Panc1 (cell line): ENCODE measurements at regions not wholly inside any gene's neighbourhood (a gene's known extent, or its start where the extent isn't known, plus 50 kb on each side); places are given as distances from the start of the nearest gene placed in this dataset.

Experiments
- ATAC-seq: fragments of 200-7000 bp; cut with Tn5 transposase; 2 replicates; pipeline ENCODE4 v1.9.1; 2020; ENCODE audit warnings: mild to moderate bottlenecking, moderate library complexity
- BruUV-seq: library from RNA; stranded (reverse); fragments of 400-500 nt; replicated peaks from 2 replicates; lab custom pipeline; 2021; lab: Mats Ljungman, UMichigan
- CTCF ChIA-PET: fragments of 300-600 bp; sonication (Branson Sonifier 250); formaldehyde crosslinking; loops from one replicate; lab custom pipeline; 2022; ENCODE audit warnings: antibody characterized with exemption; lab: Charles Lee
- POLR2A ChIA-PET: fragments of 300-600 bp; sonication (Branson Sonifier 250); formaldehyde crosslinking; loops from one replicate; lab custom pipeline; 2022; ENCODE audit warnings: antibody characterized with exemption; lab: Charles Lee
- DNase-seq: peaks from one replicate; pipeline ENCODE4 v3.0.0-alpha.2; 2010; ENCODE audit warnings: low read depth, low spot score
- H3K27ac ChIP-seq: 2 replicates; pipeline ENCODE4 v1.5.1; 2011; ENCODE audit warnings: mild to moderate bottlenecking, low read length, inconsistent platforms
- H3K27me3 ChIP-seq: fragments of 200-500 bp; sonication (Bioruptor generic); 2 replicates; pipeline ENCODE4 v1.6.0; 2014; ENCODE audit warnings: low read length, inconsistent platforms; ENCODE audit not compliant: control insufficient read depth, insufficient read depth
- H3K36me3 ChIP-seq: fragments of 200-500 bp; sonication (Bioruptor generic); 2 replicates; pipeline ENCODE4 v1.5.1; 2014; ENCODE audit warnings: inconsistent platforms, mild to moderate bottlenecking, low read length, moderate library complexity; ENCODE audit not compliant: control insufficient read depth, insufficient read depth
- H3K4me1 ChIP-seq: 2 replicates; pipeline ENCODE4 v1.5.1; 2011; ENCODE audit warnings: inconsistent platforms, mild to moderate bottlenecking, low read length, moderate library complexity; ENCODE audit not compliant: control insufficient read depth, insufficient read depth
- H3K4me3 ChIP-seq, 2 experiments: 2 replicates each; pipeline ENCODE4 v1.5.1; 2011 to 2012; ENCODE audit warnings: low read depth in 2 of 2, low read length in 2 of 2, mild to moderate bottlenecking in 2 of 2, inconsistent platforms in 1 of 2, moderate library complexity in 1 of 2
- H3K9me3 ChIP-seq: fragments of 200-500 bp; sonication (Bioruptor generic); 2 replicates; pipeline ENCODE4 v1.5.1; 2014; ENCODE audit warnings: low read depth, mild to moderate bottlenecking, inconsistent platforms, low read length, moderate library complexity; ENCODE audit not compliant: control insufficient read depth, insufficient read depth
- CTCF ChIP-seq: fragments of 450-650 bp; IDR thresholded peaks from 2 replicates; pipeline ENCODE4 v1.5.1; 2017; ENCODE audit warnings: mild to moderate bottlenecking
- POLR2AphosphoS5 ChIP-seq: IDR thresholded peaks from 2 replicates; pipeline ENCODE4 v1.6.1; 2012; ENCODE audit warnings: mild to moderate bottlenecking, low read depth, low read length, moderate library complexity
- REST ChIP-seq, 2 experiments: IDR thresholded peaks; 2 replicates each; pipeline ENCODE4 v1.6.1; 2011 to 2012; ENCODE audit warnings: low read depth in 2 of 2, control low read depth in 1 of 2, low read length in 1 of 2, mild to moderate bottlenecking in 1 of 2, moderate library complexity in 1 of 2; ENCODE audit not compliant: insufficient read depth in 1 of 2
- SIN3A ChIP-seq: IDR thresholded peaks from 2 replicates; pipeline ENCODE4 v1.6.1; 2012; ENCODE audit warnings: low read depth, mild to moderate bottlenecking, low read length, moderate library complexity, borderline replicate concordance; ENCODE audit not compliant: insufficient read depth
- TCF7L2 ChIP-seq: IDR thresholded peaks from 2 replicates; pipeline ENCODE4 v1.6.1; 2011; ENCODE audit warnings: mild to moderate bottlenecking, low read depth, low read length, inconsistent platforms
- in situ Hi-C: cut with HindIII; loops from 2 replicates; pipeline ENCODE4 v1.10.0; 2016; ENCODE audit warnings: low sequenced_read_pairs, low pct_unique_long_range_greater_than_20kb
- intact Hi-C: fragments of 100-400 bp; cut with micrococcal nuclease; formaldehyde crosslinking; loops from one replicate; pipeline ENCODE4 v1.10.0; 2022; ENCODE audit not compliant: unreplicated experiment

- Histone ChIP-seq H3K27me3 (peaks cover 2% of the 10 kb centered on the region; the same call in 1 of the 2 replicates), H3K27ac (no peak overlapping the region), H3K4me3 (no peak overlapping the region), H3K9me3 (no peaks in the 10 kb centered on the region), H3K36me3 (no peaks in the 10 kb centered on the region), H3K4me1 (no peaks in the 10 kb centered on the region)
- in situ Hi-C loops: no loop called here
- ChIA-PET POLR2A (no interaction called here), CTCF (no interaction called here)
- ATAC-seq (no peak), DNase-seq (no peak)
- intact Hi-C loops: no loop called here
- BruUV-seq: no TSS peak
- TF ChIP-seq CTCF (no peak), POLR2AphosphoS5 (no peak), SIN3A (no peak), TCF7L2 (no peak), REST (IDR thresholded peaks at IDR 0.05; ENCODE audit: insufficient read depth in 1 of 2, low read depth in 2 of 2, low read length in 1 of 2) (no peak)
Observed at GRCh38 chr18:75862458-75862857, 435.0 kb upstream of the SMIM21 start.

GRCh38 chr18:75860166-75860565 lies 432.7 kb upstream of the SMIM21 start:
- H3K4me3 ChIP-seq: no peak overlapping the region
- no peak overlapping the region for H3K27ac ChIP-seq
- intact Hi-C loops: no loop called here
- H3K36me3 ChIP-seq: no peaks in the 10 kb centered on the region
- ChIA-PET POLR2A (no interaction called here), CTCF (no interaction called here)
- TF ChIP-seq REST (IDR thresholded peaks at IDR 0.05; ENCODE audit: insufficient read depth in 1 of 2, low read depth in 2 of 2, low read length in 1 of 2) (no peak), SIN3A (no peak), CTCF (no peak), POLR2AphosphoS5 (no peak), TCF7L2 (no peak)
- no peaks in the 10 kb centered on the region for H3K9me3 ChIP-seq
- BruUV-seq: no TSS peak
- H3K27me3 ChIP-seq: peaks cover 2% of the 10 kb centered on the region; the same call in 1 of the 2 replicates
- ATAC-seq (no peak), DNase-seq (no peak)
- H3K4me1 ChIP-seq: no peaks in the 10 kb centered on the region
- in situ Hi-C loops: no loop called here
